GM23338 (cell line): ENCODE measurements at regions not wholly inside any gene's neighbourhood (a gene's known extent, or its start where the extent isn't known, plus 50 kb on each side); places are given as distances from the start of the nearest gene placed in this dataset.

ENCODE experiments used
- CREB1 ChIP-seq: fragments of 250-450 bp; sonication (Bioruptor Pico); IDR thresholded peaks from 2 replicates; pipeline ENCODE4 v1.5.0; 2020; ENCODE audit warnings: low read depth, mild to moderate bottlenecking, moderate library complexity
- EZH2 ChIP-seq: fragments of 200-600 bp; sonication (generic); IDR thresholded peaks from one replicate; pipeline ENCODE4 v1.8.0; 2017; ENCODE audit warnings: antibody characterized with exemption, mild to moderate bottlenecking, low read depth; ENCODE audit not compliant: unreplicated experiment
- EZH2phosphoT487 ChIP-seq: fragments of 200-600 bp; sonication (generic); IDR thresholded peaks from one replicate; pipeline ENCODE4 v1.8.1; 2018; ENCODE audit warnings: antibody characterized with exemption; ENCODE audit not compliant: unreplicated experiment
- JUNB ChIP-seq: IDR thresholded peaks from one replicate; pipeline ENCODE4 v1.6.1; 2016; ENCODE audit warnings: antibody characterized with exemption; ENCODE audit not compliant: unreplicated experiment
- NANOG ChIP-seq: IDR thresholded peaks from 2 replicates; pipeline ENCODE4 v1.6.1; 2016; ENCODE audit warnings: antibody characterized with exemption, borderline replicate concordance
- POLR2AphosphoS5 ChIP-seq: IDR thresholded peaks from 2 replicates; pipeline ENCODE4 v1.6.1; 2016; ENCODE audit warnings: antibody characterized with exemption, low read depth
- STAT1 ChIP-seq: IDR thresholded peaks from one replicate; pipeline ENCODE4 v1.6.1; 2016; ENCODE audit warnings: antibody characterized with exemption; ENCODE audit not compliant: unreplicated experiment
- ZNF114 ChIP-seq: fragments of 250-450 bp; sonication (Bioruptor Pico); IDR thresholded peaks from 2 replicates; pipeline ENCODE4 v1.5.0; 2020; ENCODE audit warnings: mild to moderate bottlenecking, moderate library complexity
- ZNF331 ChIP-seq: fragments of 250-450 bp; sonication (Bioruptor Pico); IDR thresholded peaks from 2 replicates; pipeline ENCODE4 v1.5.0; 2020; ENCODE audit warnings: low read depth, mild to moderate bottlenecking, moderate library complexity
- ZNF462 ChIP-seq: fragments of 250-450 bp; sonication (Bioruptor Pico); IDR thresholded peaks from 2 replicates; pipeline ENCODE4 v1.5.0; 2020; ENCODE audit warnings: mild to moderate bottlenecking, moderate library complexity
- TF ChIP-seq, protein P1 (sequence below): IDR thresholded peaks from one replicate; pipeline ENCODE4 v1.6.1; 2018; ENCODE audit warnings: antibody characterized with exemption; ENCODE audit not compliant: unreplicated experiment
- TF ChIP-seq, protein P2 (sequence below), 2 experiments: fragments of 200-600 bp in 1 of 2; sonication (generic) in 1 of 2; conservative IDR thresholded peaks; 2 replicates each; pipeline versions ENCODE4 v1.5.1 to v1.6.1; 2016 to 2017; ENCODE audit warnings: antibody characterized with exemption in 2 of 2, low read depth in 2 of 2, mild to moderate bottlenecking in 2 of 2, moderate library complexity in 1 of 2
- TF ChIP-seq, protein P3 (sequence below): IDR thresholded peaks from 2 replicates; pipeline ENCODE4 v1.6.1; 2016; ENCODE audit warnings: antibody characterized with exemption

- TF ChIP-seq POLR2AphosphoS5 (no peak), CREB1 (CRISPR knock-in tag) (no peak), ZNF331 (CRISPR knock-in tag) (no peak), EZH2 (no peak), ZNF114 (CRISPR knock-in tag) (no peak), EZH2phosphoT487 (no peak), STAT1 (no peak), JUNB (no peak), ZNF462 (CRISPR knock-in tag) (no peak), NANOG (no peak)
- TF ChIP-seq, protein P1, sequence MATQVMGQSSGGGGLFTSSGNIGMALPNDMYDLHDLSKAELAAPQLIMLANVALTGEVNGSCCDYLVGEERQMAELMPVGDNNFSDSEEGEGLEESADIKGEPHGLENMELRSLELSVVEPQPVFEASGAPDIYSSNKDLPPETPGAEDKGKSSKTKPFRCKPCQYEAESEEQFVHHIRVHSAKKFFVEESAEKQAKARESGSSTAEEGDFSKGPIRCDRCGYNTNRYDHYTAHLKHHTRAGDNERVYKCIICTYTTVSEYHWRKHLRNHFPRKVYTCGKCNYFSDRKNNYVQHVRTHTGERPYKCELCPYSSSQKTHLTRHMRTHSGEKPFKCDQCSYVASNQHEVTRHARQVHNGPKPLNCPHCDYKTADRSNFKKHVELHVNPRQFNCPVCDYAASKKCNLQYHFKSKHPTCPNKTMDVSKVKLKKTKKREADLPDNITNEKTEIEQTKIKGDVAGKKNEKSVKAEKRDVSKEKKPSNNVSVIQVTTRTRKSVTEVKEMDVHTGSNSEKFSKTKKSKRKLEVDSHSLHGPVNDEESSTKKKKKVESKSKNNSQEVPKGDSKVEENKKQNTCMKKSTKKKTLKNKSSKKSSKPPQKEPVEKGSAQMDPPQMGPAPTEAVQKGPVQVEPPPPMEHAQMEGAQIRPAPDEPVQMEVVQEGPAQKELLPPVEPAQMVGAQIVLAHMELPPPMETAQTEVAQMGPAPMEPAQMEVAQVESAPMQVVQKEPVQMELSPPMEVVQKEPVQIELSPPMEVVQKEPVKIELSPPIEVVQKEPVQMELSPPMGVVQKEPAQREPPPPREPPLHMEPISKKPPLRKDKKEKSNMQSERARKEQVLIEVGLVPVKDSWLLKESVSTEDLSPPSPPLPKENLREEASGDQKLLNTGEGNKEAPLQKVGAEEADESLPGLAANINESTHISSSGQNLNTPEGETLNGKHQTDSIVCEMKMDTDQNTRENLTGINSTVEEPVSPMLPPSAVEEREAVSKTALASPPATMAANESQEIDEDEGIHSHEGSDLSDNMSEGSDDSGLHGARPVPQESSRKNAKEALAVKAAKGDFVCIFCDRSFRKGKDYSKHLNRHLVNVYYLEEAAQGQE, result no peak
- TF ChIP-seq, protein P2, sequence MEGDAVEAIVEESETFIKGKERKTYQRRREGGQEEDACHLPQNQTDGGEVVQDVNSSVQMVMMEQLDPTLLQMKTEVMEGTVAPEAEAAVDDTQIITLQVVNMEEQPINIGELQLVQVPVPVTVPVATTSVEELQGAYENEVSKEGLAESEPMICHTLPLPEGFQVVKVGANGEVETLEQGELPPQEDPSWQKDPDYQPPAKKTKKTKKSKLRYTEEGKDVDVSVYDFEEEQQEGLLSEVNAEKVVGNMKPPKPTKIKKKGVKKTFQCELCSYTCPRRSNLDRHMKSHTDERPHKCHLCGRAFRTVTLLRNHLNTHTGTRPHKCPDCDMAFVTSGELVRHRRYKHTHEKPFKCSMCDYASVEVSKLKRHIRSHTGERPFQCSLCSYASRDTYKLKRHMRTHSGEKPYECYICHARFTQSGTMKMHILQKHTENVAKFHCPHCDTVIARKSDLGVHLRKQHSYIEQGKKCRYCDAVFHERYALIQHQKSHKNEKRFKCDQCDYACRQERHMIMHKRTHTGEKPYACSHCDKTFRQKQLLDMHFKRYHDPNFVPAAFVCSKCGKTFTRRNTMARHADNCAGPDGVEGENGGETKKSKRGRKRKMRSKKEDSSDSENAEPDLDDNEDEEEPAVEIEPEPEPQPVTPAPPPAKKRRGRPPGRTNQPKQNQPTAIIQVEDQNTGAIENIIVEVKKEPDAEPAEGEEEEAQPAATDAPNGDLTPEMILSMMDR (conservative IDR thresholded peaks at IDR 0.05; ENCODE audit: low read depth in 2 of 2), result no peak
- TF ChIP-seq, protein P3, sequence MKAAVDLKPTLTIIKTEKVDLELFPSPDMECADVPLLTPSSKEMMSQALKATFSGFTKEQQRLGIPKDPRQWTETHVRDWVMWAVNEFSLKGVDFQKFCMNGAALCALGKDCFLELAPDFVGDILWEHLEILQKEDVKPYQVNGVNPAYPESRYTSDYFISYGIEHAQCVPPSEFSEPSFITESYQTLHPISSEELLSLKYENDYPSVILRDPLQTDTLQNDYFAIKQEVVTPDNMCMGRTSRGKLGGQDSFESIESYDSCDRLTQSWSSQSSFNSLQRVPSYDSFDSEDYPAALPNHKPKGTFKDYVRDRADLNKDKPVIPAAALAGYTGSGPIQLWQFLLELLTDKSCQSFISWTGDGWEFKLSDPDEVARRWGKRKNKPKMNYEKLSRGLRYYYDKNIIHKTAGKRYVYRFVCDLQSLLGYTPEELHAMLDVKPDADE, result no peak
Observed at GRCh38 chr16:86984991-86985647, 332.1 kb downstream of the C16orf95 start.
